ENCODE measurements at regions not wholly inside any gene's neighbourhood (a gene's known extent, or its start where the extent isn't known, plus 50 kb on each side); places are given as distances from the start of the nearest gene placed in this dataset.
A peak's percentile ranks its signal among the peaks of the same experiment; 100 is the strongest.

- H3K4me3 ChIP-seq (ENCODE audit: control insufficient read depth in 1 of 7, extremely low read depth in 1 of 7, insufficient read depth in 4 of 7, low read depth in 2 of 7, low read length in 6 of 7), result no peak overlapping the region
- no peak overlapping the region for H3K27ac ChIP-seq (ENCODE audit: insufficient read depth in 1 of 2, low read depth in 1 of 2, low read length in 2 of 2, poor library complexity in 1 of 2, severe bottlenecking in 2 of 2)
- no peaks in the 10 kb centered on the region for H3K4me1 ChIP-seq (ENCODE audit: control extremely low read depth in 1 of 4, control insufficient read depth in 4 of 4, insufficient read depth in 4 of 4, low read length in 3 of 4)
- 88% methylated on average over 2 of the region's 2 CpGs for WGBS (ENCODE audit: insufficient coverage)
- H3K27me3 ChIP-seq (replicated peaks in 2 of 5; ENCODE audit: control insufficient read depth in 4 of 5, insufficient read depth in 5 of 5, low read length in 4 of 5), result no peaks in the 10 kb centered on the region
- no peaks in the 10 kb centered on the region for H3K36me3 ChIP-seq (ENCODE audit: control insufficient read depth in 4 of 4, insufficient read depth in 4 of 4, low read length in 3 of 4)
- POLR2A ChIA-PET, result no interaction called here
- DNase-seq, result no peak
- CTCF ChIA-PET, result no interaction called here
- peaks cover 0 to 4% (median 0%) of the 10 kb centered on the region in 5 experiments for H3K9me3 ChIP-seq (ENCODE audit: control extremely low read depth in 1 of 5, control insufficient read depth in 4 of 5, insufficient read depth in 2 of 5, low read depth in 1 of 5, low read length in 4 of 5)
Observed at GRCh38 chr5:8050616-8051175, 181.7 kb downstream of the MTRR start.

GRCh38 chr5:8053270-8053669, 184.3 kb downstream of the MTRR start:
- H3K27ac ChIP-seq (ENCODE audit: insufficient read depth in 1 of 2, low read depth in 1 of 2, low read length in 2 of 2, poor library complexity in 1 of 2, severe bottlenecking in 2 of 2), result no peak overlapping the region
- ChIA-PET CTCF (no interaction called here), POLR2A (interaction anchor here (0.6 kb wide), 1 partner anchor 10 kb away, joined by 3 read pairs; no protein-coding TSS in a partner anchor)
- DNase-seq, result no peak
- no peaks in the 10 kb centered on the region for H3K4me1 ChIP-seq (ENCODE audit: control extremely low read depth in 1 of 4, control insufficient read depth in 4 of 4, insufficient read depth in 4 of 4, low read length in 3 of 4)
- H3K4me3 ChIP-seq (ENCODE audit: control insufficient read depth in 1 of 7, extremely low read depth in 1 of 7, insufficient read depth in 4 of 7, low read depth in 2 of 7, low read length in 6 of 7), result no peak overlapping the region
- H3K27me3 ChIP-seq (replicated peaks in 2 of 5; ENCODE audit: control insufficient read depth in 4 of 5, insufficient read depth in 5 of 5, low read length in 4 of 5), result no peaks in the 10 kb centered on the region
- WGBS (ENCODE audit: insufficient coverage), result 97% methylated on average over 11 of the region's 13 CpGs
- H3K36me3 ChIP-seq (ENCODE audit: control insufficient read depth in 4 of 4, insufficient read depth in 4 of 4, low read length in 3 of 4), result no peaks in the 10 kb centered on the region
- peaks cover 0 to 4% (median 0%) of the 10 kb centered on the region in 5 experiments for H3K9me3 ChIP-seq (ENCODE audit: control extremely low read depth in 1 of 5, control insufficient read depth in 4 of 5, insufficient read depth in 2 of 5, low read depth in 1 of 5, low read length in 4 of 5)

- peak in 2 of 3 donors; percentile 17 to 18 for DNase-seq
- CTCF ChIA-PET, result no interaction called here
- no peaks in the 10 kb centered on the region for H3K9me3 ChIP-seq (ENCODE audit: control extremely low read depth in 1 of 5, control insufficient read depth in 4 of 5, insufficient read depth in 2 of 5, low read depth in 1 of 5, low read length in 4 of 5)
- no peak overlapping the region for H3K27ac ChIP-seq (ENCODE audit: insufficient read depth in 1 of 2, low read depth in 1 of 2, low read length in 2 of 2, poor library complexity in 1 of 2, severe bottlenecking in 2 of 2)
- H3K4me1 ChIP-seq (ENCODE audit: control extremely low read depth in 1 of 4, control insufficient read depth in 4 of 4, insufficient read depth in 4 of 4, low read length in 3 of 4), result no peaks in the 10 kb centered on the region
- POLR2A ChIA-PET, result interaction anchor here (0.5 kb wide), 1 partner anchor 345 kb away, joined by 3 read pairs; no protein-coding TSS in a partner anchor
- no peaks in the 10 kb centered on the region for H3K36me3 ChIP-seq (ENCODE audit: control insufficient read depth in 4 of 4, insufficient read depth in 4 of 4, low read length in 3 of 4)
- no peak overlapping the region for H3K4me3 ChIP-seq (ENCODE audit: control insufficient read depth in 1 of 7, extremely low read depth in 1 of 7, insufficient read depth in 4 of 7, low read depth in 2 of 7, low read length in 6 of 7)
- 55% methylated on average over 7 of the region's 7 CpGs for WGBS (ENCODE audit: insufficient coverage)
- H3K27me3 ChIP-seq (replicated peaks in 2 of 5; ENCODE audit: control insufficient read depth in 4 of 5, insufficient read depth in 5 of 5, low read length in 4 of 5), result peaks cover 0 to 2% (median 0%) of the 10 kb centered on the region in 5 experiments
Observed at GRCh38 chr5:8057769-8058168, 188.8 kb downstream of the MTRR start.

- no peaks in the 10 kb centered on the region for H3K9me3 ChIP-seq (ENCODE audit: control extremely low read depth in 1 of 5, control insufficient read depth in 4 of 5, insufficient read depth in 2 of 5, low read depth in 1 of 5, low read length in 4 of 5)
- ChIA-PET CTCF (no interaction called here), POLR2A (interaction anchor here (0.5 kb wide), 1 partner anchor 345 kb away, joined by 3 read pairs; no protein-coding TSS in a partner anchor)
- no peak overlapping the region for H3K4me3 ChIP-seq (ENCODE audit: control insufficient read depth in 1 of 7, extremely low read depth in 1 of 7, insufficient read depth in 4 of 7, low read depth in 2 of 7, low read length in 6 of 7)
- H3K36me3 ChIP-seq (ENCODE audit: control insufficient read depth in 4 of 4, insufficient read depth in 4 of 4, low read length in 3 of 4), result no peaks in the 10 kb centered on the region
- H3K4me1 ChIP-seq (ENCODE audit: control extremely low read depth in 1 of 4, control insufficient read depth in 4 of 4, insufficient read depth in 4 of 4, low read length in 3 of 4), result no peaks in the 10 kb centered on the region
- H3K27me3 ChIP-seq (replicated peaks in 2 of 5; ENCODE audit: control insufficient read depth in 4 of 5, insufficient read depth in 5 of 5, low read length in 4 of 5), result peaks cover 0 to 2% (median 0%) of the 10 kb centered on the region in 5 experiments
- no peak overlapping the region for H3K27ac ChIP-seq (ENCODE audit: insufficient read depth in 1 of 2, low read depth in 1 of 2, low read length in 2 of 2, poor library complexity in 1 of 2, severe bottlenecking in 2 of 2)
- no peak for DNase-seq
- WGBS (ENCODE audit: insufficient coverage), result 91% methylated on average over 16 of the region's 16 CpGs
Observed at GRCh38 chr5:8058616-8059190, 189.8 kb downstream of the MTRR start.

GRCh38 chr5:8059337-8059736, 190.4 kb downstream of the MTRR start:
- 94% methylated on average over 3 of the region's 4 CpGs for WGBS (ENCODE audit: insufficient coverage)

GRCh38 chr5:8060235-8060952, 191.4 kb downstream of the MTRR start:
- WGBS (ENCODE audit: insufficient coverage), result 49% methylated on average over 8 of the region's 11 CpGs
- Histone ChIP-seq H3K9me3 (ENCODE audit: control extremely low read depth in 1 of 5, control insufficient read depth in 4 of 5, insufficient read depth in 2 of 5, low read depth in 1 of 5, low read length in 4 of 5) (no peaks in the 10 kb centered on the region), H3K27me3 (replicated peaks in 2 of 5; ENCODE audit: control insufficient read depth in 4 of 5, insufficient read depth in 5 of 5, low read length in 4 of 5) (peaks cover 0 to 2% (median 0%) of the 10 kb centered on the region in 5 experiments), H3K27ac (ENCODE audit: insufficient read depth in 1 of 2, low read depth in 1 of 2, low read length in 2 of 2, poor library complexity in 1 of 2, severe bottlenecking in 2 of 2) (no peak overlapping the region), H3K4me1 (ENCODE audit: control extremely low read depth in 1 of 4, control insufficient read depth in 4 of 4, insufficient read depth in 4 of 4, low read length in 3 of 4) (no peaks in the 10 kb centered on the region), H3K36me3 (ENCODE audit: control insufficient read depth in 4 of 4, insufficient read depth in 4 of 4, low read length in 3 of 4) (no peaks in the 10 kb centered on the region), H3K4me3 (ENCODE audit: control insufficient read depth in 1 of 7, extremely low read depth in 1 of 7, insufficient read depth in 4 of 7, low read depth in 2 of 7, low read length in 6 of 7) (no peak overlapping the region)
- CTCF ChIA-PET, result no interaction called here
- POLR2A ChIA-PET, result no interaction called here
- DNase-seq, result no peak

More at GRCh38 chr5:8059337-8059736, 190.4 kb downstream of the MTRR start:
- Histone ChIP-seq H3K4me3 (ENCODE audit: control insufficient read depth in 1 of 7, extremely low read depth in 1 of 7, insufficient read depth in 4 of 7, low read depth in 2 of 7, low read length in 6 of 7) (no peak overlapping the region), H3K27me3 (replicated peaks in 2 of 5; ENCODE audit: control insufficient read depth in 4 of 5, insufficient read depth in 5 of 5, low read length in 4 of 5) (peaks cover 0 to 2% (median 0%) of the 10 kb centered on the region in 5 experiments), H3K27ac (ENCODE audit: insufficient read depth in 1 of 2, low read depth in 1 of 2, low read length in 2 of 2, poor library complexity in 1 of 2, severe bottlenecking in 2 of 2) (no peak overlapping the region), H3K4me1 (ENCODE audit: control extremely low read depth in 1 of 4, control insufficient read depth in 4 of 4, insufficient read depth in 4 of 4, low read length in 3 of 4) (no peaks in the 10 kb centered on the region), H3K9me3 (ENCODE audit: control extremely low read depth in 1 of 5, control insufficient read depth in 4 of 5, insufficient read depth in 2 of 5, low read depth in 1 of 5, low read length in 4 of 5) (no peaks in the 10 kb centered on the region), H3K36me3 (ENCODE audit: control insufficient read depth in 4 of 4, insufficient read depth in 4 of 4, low read length in 3 of 4) (no peaks in the 10 kb centered on the region)
- POLR2A ChIA-PET, result no interaction called here
- no peak for DNase-seq
- CTCF ChIA-PET, result no interaction called here

- Histone ChIP-seq H3K4me3 (ENCODE audit: control insufficient read depth in 1 of 7, extremely low read depth in 1 of 7, insufficient read depth in 4 of 7, low read depth in 2 of 7, low read length in 6 of 7) (no peak overlapping the region), H3K27ac (ENCODE audit: insufficient read depth in 1 of 2, low read depth in 1 of 2, low read length in 2 of 2, poor library complexity in 1 of 2, severe bottlenecking in 2 of 2) (no peak overlapping the region), H3K27me3 (replicated peaks in 2 of 5; ENCODE audit: control insufficient read depth in 4 of 5, insufficient read depth in 5 of 5, low read length in 4 of 5) (peaks cover 0 to 2% (median 0%) of the 10 kb centered on the region in 5 experiments), H3K9me3 (ENCODE audit: control extremely low read depth in 1 of 5, control insufficient read depth in 4 of 5, insufficient read depth in 2 of 5, low read depth in 1 of 5, low read length in 4 of 5) (no peaks in the 10 kb centered on the region), H3K4me1 (ENCODE audit: control extremely low read depth in 1 of 4, control insufficient read depth in 4 of 4, insufficient read depth in 4 of 4, low read length in 3 of 4) (no peaks in the 10 kb centered on the region), H3K36me3 (ENCODE audit: control insufficient read depth in 4 of 4, insufficient read depth in 4 of 4, low read length in 3 of 4) (no peaks in the 10 kb centered on the region)
- CTCF ChIA-PET, result no interaction called here
- 22% methylated on average over 7 of the region's 7 CpGs for WGBS (ENCODE audit: insufficient coverage)
- POLR2A ChIA-PET, result no interaction called here
- no peak for DNase-seq
Observed at GRCh38 chr5:8060953-8061429, 192.0 kb downstream of the MTRR start.
